ENCODE measurements at regions not wholly inside any gene's neighbourhood (a gene's known extent, or its start where the extent isn't known, plus 50 kb on each side); places are given as distances from the start of the nearest gene placed in this dataset.

- no peak for DNase-seq (ENCODE audit: low spot score)
These were observed 639.3 kb downstream of the TOX3 start for GRCh38 chr16:51907680-51908079.

GRCh38 chr16:51900221-51900780 lies 646.6 kb downstream of the TOX3 start:
- DNase-seq (ENCODE audit: low spot score): no peak

GRCh38 chr16:51898872-51899271 lies 648.1 kb downstream of the TOX3 start:
- no peak for DNase-seq (ENCODE audit: low spot score)

- DNase-seq (ENCODE audit: low spot score): no peak
These were observed 650.9 kb downstream of the TOX3 start for GRCh38 chr16:51896013-51896412.

- DNase-seq (ENCODE audit: low spot score): no peak
These were observed 654.5 kb downstream of the TOX3 start for GRCh38 chr16:51892293-51893007.

- no peak for DNase-seq (ENCODE audit: low spot score)
These were observed 658.4 kb downstream of the TOX3 start for GRCh38 chr16:51888534-51888933.

- no peak for DNase-seq (ENCODE audit: low spot score)
These were observed 658.9 kb downstream of the TOX3 start for GRCh38 chr16:51888016-51888415.

GRCh38 chr16:51886456-51886855 lies 660.5 kb downstream of the TOX3 start:
- no peak for DNase-seq (ENCODE audit: low spot score)

GRCh38 chr16:51884773-51885172 lies 662.2 kb downstream of the TOX3 start:
- DNase-seq (ENCODE audit: low spot score): no peak

GRCh38 chr16:51881731-51882130 lies 665.2 kb downstream of the TOX3 start:
- no peak for DNase-seq (ENCODE audit: low spot score)

- DNase-seq (ENCODE audit: low spot score): no peak
These were observed 666.2 kb downstream of the TOX3 start for GRCh38 chr16:51880776-51881175.

GRCh38 chr16:51877686-51878085 lies 669.3 kb downstream of the TOX3 start:
- no peak for DNase-seq (ENCODE audit: low spot score)

GRCh38 chr16:51876934-51877333 lies 670.0 kb downstream of the TOX3 start:
- no peak for DNase-seq (ENCODE audit: low spot score)

- DNase-seq (ENCODE audit: low spot score): no peak
These were observed 670.4 kb downstream of the TOX3 start for GRCh38 chr16:51876601-51876875.

- DNase-seq (ENCODE audit: low spot score): no peak
These were observed 670.9 kb downstream of the TOX3 start for GRCh38 chr16:51875834-51876600.

GRCh38 chr16:51872524-51872923 lies 674.4 kb downstream of the TOX3 start:
- no peak for DNase-seq (ENCODE audit: low spot score)

GRCh38 chr16:51870296-51870854 lies 676.6 kb downstream of the TOX3 start:
- DNase-seq (ENCODE audit: low spot score): no peak

- DNase-seq (ENCODE audit: low spot score): no peak
These were observed 677.8 kb downstream of the TOX3 start for GRCh38 chr16:51869176-51869575.

- no peak for DNase-seq (ENCODE audit: low spot score)
These were observed 678.3 kb downstream of the TOX3 start for GRCh38 chr16:51868631-51869030.

- DNase-seq (ENCODE audit: low spot score): no peak
These were observed 679.4 kb downstream of the TOX3 start for GRCh38 chr16:51867386-51868065.

GRCh38 chr16:51864575-51864974 lies 682.4 kb downstream of the TOX3 start:
- no peak for DNase-seq (ENCODE audit: low spot score)

- DNase-seq (ENCODE audit: low spot score): no peak
These were observed 692.5 kb downstream of the TOX3 start for GRCh38 chr16:51854401-51854951.
